PC-9 (cell line): ENCODE measurements at regions not wholly inside any gene's neighbourhood (a gene's known extent, or its start where the extent isn't known, plus 50 kb on each side); places are given as distances from the start of the nearest gene placed in this dataset.

ENCODE experiments used
- BruUV-seq: library from RNA; stranded (reverse); fragments of 400-500 nt; replicated peaks from 2 replicates; lab custom pipeline; 2021; lab: Mats Ljungman, UMichigan
- CTCF ChIA-PET: fragments of 300-600 bp; sonication (Branson Sonifier 250); formaldehyde crosslinking; loops from one replicate; lab custom pipeline; 2022; ENCODE audit warnings: antibody characterized with exemption; lab: Charles Lee
- POLR2A ChIA-PET: fragments of 300-600 bp; sonication (Branson Sonifier 250); formaldehyde crosslinking; loops from one replicate; lab custom pipeline; 2022; ENCODE audit warnings: antibody characterized with exemption; ENCODE audit not compliant: unreplicated experiment; lab: Charles Lee
- DNase-seq, 2 experiments: peaks; one replicate each; pipeline versions ENCODE4 v3.0.0 to v3.0.0-alpha.2; 2015 to 2022; ENCODE audit warnings: mixed read lengths in 1 of 2
- H2AFZ ChIP-seq: fragments of 200-600 bp; sonication (generic); 2 replicates; pipeline ENCODE4 v1.8.1; 2017; ENCODE audit warnings: antibody characterized with exemption
- H3F3A ChIP-seq: fragments of 200-600 bp; sonication (generic); 2 replicates; pipeline ENCODE4 v1.8.1; 2017; ENCODE audit warnings: antibody characterized with exemption, mild to moderate bottlenecking, low read depth; ENCODE audit not compliant: insufficient read depth
- H3K27ac ChIP-seq: fragments of 200-600 bp; sonication (generic); 2 replicates; pipeline ENCODE4 v1.6.1; 2016; ENCODE audit warnings: mixed run types
- H3K27me3 ChIP-seq: fragments of 200-600 bp; sonication (generic); 2 replicates; pipeline ENCODE4 v1.6.1; 2016; ENCODE audit warnings: low read depth, mixed run types; ENCODE audit not compliant: insufficient read depth
- H3K36me3 ChIP-seq: fragments of 200-600 bp; sonication (generic); 2 replicates; pipeline ENCODE4 v1.6.1; 2016; ENCODE audit warnings: low read depth, mixed run types
- H3K4me1 ChIP-seq: fragments of 200-600 bp; sonication (generic); replicated peaks from 2 replicates; pipeline ENCODE4 v1.6.1; 2016; ENCODE audit warnings: mixed run types; ENCODE audit not compliant: insufficient read depth
- H3K4me2 ChIP-seq: fragments of 200-600 bp; sonication (generic); 2 replicates; pipeline ENCODE4 v1.6.1; 2017; ENCODE audit warnings: mixed run types
- H3K4me3 ChIP-seq: fragments of 200-600 bp; sonication (generic); 2 replicates; pipeline ENCODE4 v1.6.1; 2016; ENCODE audit warnings: mixed run types
- H3K79me2 ChIP-seq: fragments of 200-600 bp; sonication (generic); 2 replicates; pipeline ENCODE4 v1.6.1; 2017; ENCODE audit warnings: low read depth, mixed run types
- H3K9me2 ChIP-seq: fragments of 200-600 bp; sonication (generic); 2 replicates; pipeline ENCODE4 v1.8.1; 2017; ENCODE audit warnings: mild to moderate bottlenecking; ENCODE audit not compliant: insufficient read depth
- H3K9me3 ChIP-seq: fragments of 200-600 bp; sonication (generic); 2 replicates; pipeline ENCODE4 v1.8.1; 2016; ENCODE audit warnings: low read depth; ENCODE audit not compliant: insufficient read depth
- H4K20me1 ChIP-seq: fragments of 200-600 bp; sonication (generic); 2 replicates; pipeline ENCODE4 v1.8.1; 2017; ENCODE audit not compliant: insufficient read depth
- CTCF ChIP-seq: fragments of 200-600 bp; sonication (generic); conservative IDR thresholded peaks from 2 replicates; pipeline ENCODE4 v1.6.1; 2017; ENCODE audit warnings: mixed run types, antibody characterized with exemption, mild to moderate bottlenecking, moderate library complexity
- EZH2 ChIP-seq: fragments of 200-600 bp; sonication (generic); IDR thresholded peaks from 2 replicates; pipeline ENCODE4 v1.8.0; 2017; ENCODE audit warnings: antibody characterized with exemption, low read depth
- intact Hi-C: fragments of 100-400 bp; cut with micrococcal nuclease; formaldehyde crosslinking; loops from one replicate; pipeline ENCODE4 v1.10.0; 2022; ENCODE audit not compliant: unreplicated experiment

GRCh38 chr14:37797675-37798074, 202.2 kb downstream of the TTC6 start:
- Histone ChIP-seq H3F3A (no peaks in the 10 kb centered on the region), H3K4me1 (no peaks in the 10 kb centered on the region), H3K9me2 (no peaks in the 10 kb centered on the region), H3K79me2 (no peaks in the 10 kb centered on the region), H3K4me3 (no peak overlapping the region), H3K27ac (no peak overlapping the region), H3K4me2 (no peak overlapping the region), H3K36me3 (no peaks in the 10 kb centered on the region), H3K9me3 (no peaks in the 10 kb centered on the region; the same call in 1 of the 2 replicates), H4K20me1 (no peaks in the 10 kb centered on the region), H2AFZ (no peak overlapping the region), H3K27me3 (no peaks in the 10 kb centered on the region)
- no peak for TF ChIP-seq EZH2
- TF ChIP-seq CTCF, result no peak
- CTCF ChIA-PET, result no interaction called here
- POLR2A ChIA-PET, result no interaction called here
- no peak for DNase-seq
- intact Hi-C loops, result no loop called here
- BruUV-seq, result no TSS peak

- Histone ChIP-seq H3F3A (no peaks in the 10 kb centered on the region), H3K4me1 (no peaks in the 10 kb centered on the region), H3K4me2 (no peak overlapping the region), H3K4me3 (no peak overlapping the region), H3K79me2 (no peaks in the 10 kb centered on the region), H3K27ac (no peak overlapping the region), H4K20me1 (no peaks in the 10 kb centered on the region), H3K9me2 (no peaks in the 10 kb centered on the region), H2AFZ (no peak overlapping the region), H3K9me3 (no peaks in the 10 kb centered on the region), H3K27me3 (no peaks in the 10 kb centered on the region), H3K36me3 (no peaks in the 10 kb centered on the region)
- DNase-seq, result no peak
- no TSS peak for BruUV-seq
- CTCF ChIA-PET, result no interaction called here
- POLR2A ChIA-PET, result no interaction called here
- intact Hi-C loops, result no loop called here
- TF ChIP-seq CTCF (no peak), EZH2 (no peak)
Observed at GRCh38 chr14:37807722-37808121, 212.3 kb downstream of the TTC6 start.

GRCh38 chr14:37810094-37810801, 214.8 kb downstream of the TTC6 start:
- intact Hi-C loops, result no loop called here
- no peak for DNase-seq
- no peaks in the 10 kb centered on the region for H3F3A ChIP-seq
- H3K36me3 ChIP-seq, result no peaks in the 10 kb centered on the region
- no peak overlapping the region for H3K27ac ChIP-seq
- H3K4me3 ChIP-seq, result no peak overlapping the region
- no peak overlapping the region for H2AFZ ChIP-seq
- H3K27me3 ChIP-seq, result no peaks in the 10 kb centered on the region
- POLR2A ChIA-PET, result no interaction called here
- H3K4me1 ChIP-seq, result no peaks in the 10 kb centered on the region
- H3K79me2 ChIP-seq, result no peaks in the 10 kb centered on the region
- no peaks in the 10 kb centered on the region for H3K9me3 ChIP-seq
- BruUV-seq, result no TSS peak
- no peaks in the 10 kb centered on the region for H3K9me2 ChIP-seq
- H3K4me2 ChIP-seq, result no peak overlapping the region
- TF ChIP-seq EZH2, result no peak
- no peak for TF ChIP-seq CTCF
- CTCF ChIA-PET, result no interaction called here
- no peaks in the 10 kb centered on the region for H4K20me1 ChIP-seq
